ENCODE measurements at regions not wholly inside any gene's neighbourhood (a gene's known extent, or its start where the extent isn't known, plus 50 kb on each side); places are given as distances from the start of the nearest gene placed in this dataset.

DNA sequence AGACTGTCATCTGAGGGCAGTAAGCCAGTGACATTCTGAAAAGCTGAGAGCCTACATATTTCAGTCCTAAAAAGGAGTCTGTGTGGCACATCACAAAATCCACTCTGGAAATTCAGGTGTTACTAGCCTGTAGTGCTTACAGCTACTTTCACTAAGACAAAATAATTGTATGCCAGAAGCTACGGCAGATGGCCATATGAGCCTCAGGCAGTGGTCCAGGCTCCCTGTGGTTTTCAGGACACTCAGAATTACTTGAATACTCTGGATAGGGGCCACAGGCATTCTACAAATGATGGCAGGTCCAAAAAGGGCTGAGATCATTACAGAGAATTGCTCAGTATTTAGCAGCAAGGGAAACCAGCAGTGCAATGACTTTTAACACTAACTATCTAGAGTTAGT is 527.1 kb downstream of the MRPL39 start:
- Mint-ChIP-seq H3K27me3 (ENCODE audit: insufficient read depth, low read depth, poor library complexity) (no peaks in the 10 kb centered on the region), H3K36me3 (ENCODE audit: low read depth) (peaks cover 6% of the 10 kb centered on the region; the same call in 1 of the 3 replicates), H3K27ac (no peak overlapping the region), H3K4me1 (no peaks in the 10 kb centered on the region), H3K9me3 (peaks cover 77% of the 10 kb centered on the region), H3K4me3 (no peak overlapping the region)
- no peak for DNase-seq (ENCODE audit: low spot score)
- H3F3A ChIP-seq (replicated peaks; ENCODE audit: low read depth) = no peaks in the 10 kb centered on the region
- no peak overlapping the region for H3K4me3 ChIP-seq
- no peaks in the 10 kb centered on the region for H3K36me3 ChIP-seq (ENCODE audit: insufficient read depth)
- no peak overlapping the region for H2AFZ ChIP-seq
- no peaks in the 10 kb centered on the region for H3K79me2 ChIP-seq (replicated peaks; ENCODE audit: insufficient read depth)
- H3K4me1 ChIP-seq (ENCODE audit: insufficient read depth) = no peaks in the 10 kb centered on the region
- H3K27ac ChIP-seq (ENCODE audit: low read depth) = no peak overlapping the region
- H3K27me3 ChIP-seq (ENCODE audit: insufficient read depth) = no peaks in the 10 kb centered on the region
- ATAC-seq = no peak
- no peak overlapping the region for H3K4me2 ChIP-seq
- H3K9me2 ChIP-seq (ENCODE audit: insufficient read depth) = peaks cover 6% of the 10 kb centered on the region; the same call in 1 of the 2 replicates
- no peak for TF ChIP-seq CTCF (conservative IDR thresholded peaks at IDR 0.05; ENCODE audit: low read depth in 2 of 2)
- TF ChIP-seq STAT1 (IDR thresholded peaks at IDR 0.05; ENCODE audit: unreplicated experiment) = no peak
- TF ChIP-seq CREB1 (CRISPR knock-in tag; IDR thresholded peaks at IDR 0.05; ENCODE audit: low read depth) = no peak
- TF ChIP-seq JUNB (IDR thresholded peaks at IDR 0.05; ENCODE audit: unreplicated experiment) = no peak
- TF ChIP-seq, protein P1, sequence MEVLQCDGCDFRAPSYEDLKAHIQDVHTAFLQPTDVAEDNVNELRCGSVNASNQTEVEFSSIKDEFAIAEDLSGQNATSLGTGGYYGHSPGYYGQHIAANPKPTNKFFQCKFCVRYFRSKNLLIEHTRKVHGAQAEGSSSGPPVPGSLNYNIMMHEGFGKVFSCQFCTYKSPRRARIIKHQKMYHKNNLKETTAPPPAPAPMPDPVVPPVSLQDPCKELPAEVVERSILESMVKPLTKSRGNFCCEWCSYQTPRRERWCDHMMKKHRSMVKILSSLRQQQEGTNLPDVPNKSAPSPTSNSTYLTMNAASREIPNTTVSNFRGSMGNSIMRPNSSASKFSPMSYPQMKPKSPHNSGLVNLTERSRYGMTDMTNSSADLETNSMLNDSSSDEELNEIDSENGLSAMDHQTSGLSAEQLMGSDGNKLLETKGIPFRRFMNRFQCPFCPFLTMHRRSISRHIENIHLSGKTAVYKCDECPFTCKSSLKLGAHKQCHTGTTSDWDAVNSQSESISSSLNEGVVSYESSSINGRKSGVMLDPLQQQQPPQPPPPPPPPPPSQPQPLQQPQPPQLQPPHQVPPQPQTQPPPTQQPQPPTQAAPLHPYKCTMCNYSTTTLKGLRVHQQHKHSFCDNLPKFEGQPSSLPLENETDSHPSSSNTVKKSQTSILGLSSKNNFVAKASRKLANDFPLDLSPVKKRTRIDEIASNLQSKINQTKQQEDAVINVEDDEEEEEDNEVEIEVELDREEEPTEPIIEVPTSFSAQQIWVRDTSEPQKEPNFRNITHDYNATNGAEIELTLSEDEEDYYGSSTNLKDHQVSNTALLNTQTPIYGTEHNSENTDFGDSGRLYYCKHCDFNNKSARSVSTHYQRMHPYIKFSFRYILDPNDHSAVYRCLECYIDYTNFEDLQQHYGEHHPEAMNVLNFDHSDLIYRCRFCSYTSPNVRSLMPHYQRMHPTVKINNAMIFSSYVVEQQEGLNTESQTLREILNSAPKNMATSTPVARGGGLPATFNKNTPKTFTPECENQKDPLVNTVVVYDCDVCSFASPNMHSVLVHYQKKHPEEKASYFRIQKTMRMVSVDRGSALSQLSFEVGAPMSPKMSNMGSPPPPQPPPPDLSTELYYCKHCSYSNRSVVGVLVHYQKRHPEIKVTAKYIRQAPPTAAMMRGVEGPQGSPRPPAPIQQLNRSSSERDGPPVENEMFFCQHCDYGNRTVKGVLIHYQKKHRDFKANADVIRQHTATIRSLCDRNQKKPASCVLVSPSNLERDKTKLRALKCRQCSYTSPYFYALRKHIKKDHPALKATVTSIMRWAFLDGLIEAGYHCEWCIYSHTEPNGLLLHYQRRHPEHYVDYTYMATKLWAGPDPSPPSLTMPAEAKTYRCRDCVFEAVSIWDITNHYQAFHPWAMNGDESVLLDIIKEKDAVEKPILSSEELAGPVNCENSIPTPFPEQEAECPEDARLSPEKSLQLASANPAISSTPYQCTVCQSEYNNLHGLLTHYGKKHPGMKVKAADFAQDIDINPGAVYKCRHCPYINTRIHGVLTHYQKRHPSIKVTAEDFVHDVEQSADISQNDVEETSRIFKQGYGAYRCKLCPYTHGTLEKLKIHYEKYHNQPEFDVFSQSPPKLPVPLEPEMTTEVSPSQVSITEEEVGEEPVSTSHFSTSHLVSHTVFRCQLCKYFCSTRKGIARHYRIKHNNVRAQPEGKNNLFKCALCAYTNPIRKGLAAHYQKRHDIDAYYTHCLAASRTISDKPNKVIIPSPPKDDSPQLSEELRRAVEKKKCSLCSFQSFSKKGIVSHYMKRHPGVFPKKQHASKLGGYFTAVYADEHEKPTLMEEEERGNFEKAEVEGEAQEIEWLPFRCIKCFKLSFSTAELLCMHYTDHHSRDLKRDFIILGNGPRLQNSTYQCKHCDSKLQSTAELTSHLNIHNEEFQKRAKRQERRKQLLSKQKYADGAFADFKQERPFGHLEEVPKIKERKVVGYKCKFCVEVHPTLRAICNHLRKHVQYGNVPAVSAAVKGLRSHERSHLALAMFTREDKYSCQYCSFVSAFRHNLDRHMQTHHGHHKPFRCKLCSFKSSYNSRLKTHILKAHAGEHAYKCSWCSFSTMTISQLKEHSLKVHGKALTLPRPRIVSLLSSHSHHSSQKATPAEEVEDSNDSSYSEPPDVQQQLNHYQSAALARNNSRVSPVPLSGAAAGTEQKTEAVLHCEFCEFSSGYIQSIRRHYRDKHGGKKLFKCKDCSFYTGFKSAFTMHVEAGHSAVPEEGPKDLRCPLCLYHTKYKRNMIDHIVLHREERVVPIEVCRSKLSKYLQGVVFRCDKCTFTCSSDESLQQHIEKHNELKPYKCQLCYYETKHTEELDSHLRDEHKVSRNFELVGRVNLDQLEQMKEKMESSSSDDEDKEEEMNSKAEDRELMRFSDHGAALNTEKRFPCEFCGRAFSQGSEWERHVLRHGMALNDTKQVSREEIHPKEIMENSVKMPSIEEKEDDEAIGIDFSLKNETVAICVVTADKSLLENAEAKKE (CRISPR knock-in tag; IDR thresholded peaks at IDR 0.05) = no peak
- TF ChIP-seq, protein P2, sequence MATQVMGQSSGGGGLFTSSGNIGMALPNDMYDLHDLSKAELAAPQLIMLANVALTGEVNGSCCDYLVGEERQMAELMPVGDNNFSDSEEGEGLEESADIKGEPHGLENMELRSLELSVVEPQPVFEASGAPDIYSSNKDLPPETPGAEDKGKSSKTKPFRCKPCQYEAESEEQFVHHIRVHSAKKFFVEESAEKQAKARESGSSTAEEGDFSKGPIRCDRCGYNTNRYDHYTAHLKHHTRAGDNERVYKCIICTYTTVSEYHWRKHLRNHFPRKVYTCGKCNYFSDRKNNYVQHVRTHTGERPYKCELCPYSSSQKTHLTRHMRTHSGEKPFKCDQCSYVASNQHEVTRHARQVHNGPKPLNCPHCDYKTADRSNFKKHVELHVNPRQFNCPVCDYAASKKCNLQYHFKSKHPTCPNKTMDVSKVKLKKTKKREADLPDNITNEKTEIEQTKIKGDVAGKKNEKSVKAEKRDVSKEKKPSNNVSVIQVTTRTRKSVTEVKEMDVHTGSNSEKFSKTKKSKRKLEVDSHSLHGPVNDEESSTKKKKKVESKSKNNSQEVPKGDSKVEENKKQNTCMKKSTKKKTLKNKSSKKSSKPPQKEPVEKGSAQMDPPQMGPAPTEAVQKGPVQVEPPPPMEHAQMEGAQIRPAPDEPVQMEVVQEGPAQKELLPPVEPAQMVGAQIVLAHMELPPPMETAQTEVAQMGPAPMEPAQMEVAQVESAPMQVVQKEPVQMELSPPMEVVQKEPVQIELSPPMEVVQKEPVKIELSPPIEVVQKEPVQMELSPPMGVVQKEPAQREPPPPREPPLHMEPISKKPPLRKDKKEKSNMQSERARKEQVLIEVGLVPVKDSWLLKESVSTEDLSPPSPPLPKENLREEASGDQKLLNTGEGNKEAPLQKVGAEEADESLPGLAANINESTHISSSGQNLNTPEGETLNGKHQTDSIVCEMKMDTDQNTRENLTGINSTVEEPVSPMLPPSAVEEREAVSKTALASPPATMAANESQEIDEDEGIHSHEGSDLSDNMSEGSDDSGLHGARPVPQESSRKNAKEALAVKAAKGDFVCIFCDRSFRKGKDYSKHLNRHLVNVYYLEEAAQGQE (IDR thresholded peaks at IDR 0.05; ENCODE audit: unreplicated experiment) = no peak
- TF ChIP-seq POLR2AphosphoS5 (IDR thresholded peaks at IDR 0.05; ENCODE audit: low read depth) = no peak
- TF ChIP-seq ZNF114 (CRISPR knock-in tag; IDR thresholded peaks at IDR 0.05) = no peak
- TF ChIP-seq EZH2phosphoT487 (IDR thresholded peaks at IDR 0.05; ENCODE audit: unreplicated experiment) = no peak
- TF ChIP-seq NANOG (IDR thresholded peaks at IDR 0.05; ENCODE audit: borderline replicate concordance) = no peak
- TF ChIP-seq ZNF331 (CRISPR knock-in tag; IDR thresholded peaks at IDR 0.05; ENCODE audit: low read depth) = no peak
- H4K20me1 ChIP-seq (replicated peaks; ENCODE audit: insufficient read depth) = no peaks in the 10 kb centered on the region

Data from GM23338 (cell line).